ENCODE measurements at regions not wholly inside any gene's neighbourhood (a gene's known extent, or its start where the extent isn't known, plus 50 kb on each side); places are given as distances from the start of the nearest gene placed in this dataset.

- Histone ChIP-seq H3K9me3 (no peaks in the 10 kb centered on the region), H3K27me3 (no peaks in the 10 kb centered on the region), H3K4me1 (no peaks in the 10 kb centered on the region), H3K36me3 (no peaks in the 10 kb centered on the region), H3K27ac (no peak overlapping the region), H3K4me3 (no peak overlapping the region)
- ATAC-seq (no peak), DNase-seq (no peak)
- intact Hi-C loops (cut with DNase I) = no loop called here
- 6 to 48% (median 16%) methylated on average over 1 of the region's 1 CpG for WGBS, 4 donors
- TF ChIP-seq CTCF (IDR thresholded peaks at IDR 0.05) (no peak), POLR2A (IDR thresholded peaks at IDR 0.05) (no peak)
Observed at GRCh38 chr7:115223959-115224358, 302.1 kb downstream of the MDFIC start.

- intact Hi-C loops (cut with DNase I) = no loop called here
- peaks cover 0 to 6% (median 0%) of the 10 kb centered on the region in 12 donors for H3K4me1 ChIP-seq
- H3K36me3 ChIP-seq = no peaks in the 10 kb centered on the region
- H3K4me3 ChIP-seq = no peak overlapping the region
- no peak overlapping the region for H3K27ac ChIP-seq
- DNase-seq = no peak
- TF ChIP-seq POLR2A (IDR thresholded peaks at IDR 0.05) = no peak
- no peak for TF ChIP-seq CTCF (IDR thresholded peaks at IDR 0.05)
- H3K9me3 ChIP-seq = no peaks in the 10 kb centered on the region
- H3K27me3 ChIP-seq = no peaks in the 10 kb centered on the region
- no peak for ATAC-seq
Observed at GRCh38 chr7:115221456-115221855, 299.6 kb downstream of the MDFIC start.

- intact Hi-C loops (cut with DNase I) = loop anchor here in 8 of 10 donors (2.0 to 10.0 kb wide), 7 partner anchors 103 to 1133 kb away; partner anchors contain the start of gene MDFIC (in 2 of the 8)
- Histone ChIP-seq H3K27ac (no peak overlapping the region), H3K4me1 (peaks cover 0 to 6% (median 0%) of the 10 kb centered on the region in 12 donors), H3K4me3 (no peak overlapping the region), H3K27me3 (no peaks in the 10 kb centered on the region), H3K9me3 (no peaks in the 10 kb centered on the region), H3K36me3 (no peaks in the 10 kb centered on the region)
- 98 to 100% (median 99%) methylated on average over 1 of the region's 1 CpG for WGBS, 4 donors
- ATAC-seq (no peak), DNase-seq (no peak)
- TF ChIP-seq POLR2A (IDR thresholded peaks at IDR 0.05) (no peak), CTCF (IDR thresholded peaks at IDR 0.05) (no peak)
Observed at GRCh38 chr7:115218076-115218475, 296.2 kb downstream of the MDFIC start.

- no peak for ATAC-seq
- intact Hi-C loops (cut with DNase I) = loop anchor here in 9 of 10 donors (1.0 to 10.0 kb wide), 8 partner anchors 103 to 1133 kb away; partner anchors contain the start of gene MDFIC (in 2 of the 9)
- 36 to 94% (median 77%) methylated on average over 1 of the region's 1 CpG for WGBS, 4 donors
Observed at GRCh38 chr7:115217373-115217772, 295.5 kb downstream of the MDFIC start.

More at GRCh38 chr7:115217373-115217772, 295.5 kb downstream of the MDFIC start:
- Histone ChIP-seq H3K4me1 (peaks cover 0 to 6% (median 0%) of the 10 kb centered on the region in 12 donors), H3K27ac (no peak overlapping the region), H3K4me3 (no peak overlapping the region), H3K36me3 (no peaks in the 10 kb centered on the region), H3K9me3 (no peaks in the 10 kb centered on the region), H3K27me3 (no peaks in the 10 kb centered on the region)
- no peak for DNase-seq
- TF ChIP-seq CTCF (IDR thresholded peaks at IDR 0.05) (peak in 11 of 12 donors; percentile 18 to 59 (median 34)), POLR2A (IDR thresholded peaks at IDR 0.05) (no peak)

Data from heart left ventricle (tissue), 16 donors.